GM12878 (cell line): ENCODE measurements at regions not wholly inside any gene's neighbourhood (a gene's known extent, or its start where the extent isn't known, plus 50 kb on each side); places are given as distances from the start of the nearest gene placed in this dataset.

ENCODE experiments used
- CEBPZ ChIP-seq: fragments of 150-350 bp; IDR thresholded peaks from 2 replicates; pipeline ENCODE4 v1.6.1; 2016; ENCODE audit warnings: low read depth, low read length
- FOS ChIP-seq: IDR thresholded peaks from 3 replicates; pipeline ENCODE4 v1.6.1; 2011; ENCODE audit warnings: borderline replicate concordance; ENCODE audit not compliant: insufficient read length; ENCODE audit errors: extremely low read depth
- GATAD2B ChIP-seq: fragments of 450-650 bp; conservative IDR thresholded peaks from 2 replicates; pipeline ENCODE4 v1.6.1; 2017; ENCODE audit warnings: low read depth, mild to moderate bottlenecking, moderate library complexity
- IKZF1 ChIP-seq: fragments of 450-650 bp; conservative IDR thresholded peaks from 2 replicates; pipeline ENCODE4 v1.6.1; 2017; ENCODE audit warnings: antibody characterized with exemption, mild to moderate bottlenecking
- KDM1A ChIP-seq: fragments of 200-600 bp; sonication (generic); IDR thresholded peaks from 2 replicates; pipeline ENCODE4 v1.6.1; 2016; ENCODE audit warnings: borderline replicate concordance
- TCF3 ChIP-seq: IDR thresholded peaks from 2 replicates; pipeline ENCODE4 v1.6.1; 2012; ENCODE audit warnings: low read depth, mild to moderate bottlenecking, low read length, borderline replicate concordance; ENCODE audit not compliant: insufficient read depth
- TF ChIP-seq, protein P1 (sequence below): fragments of 450-650 bp; IDR thresholded peaks from 2 replicates; pipeline ENCODE4 v1.6.1; 2014; ENCODE audit warnings: mild to moderate bottlenecking

- no peak for TF ChIP-seq CEBPZ
- TF ChIP-seq TCF3: no peak
- TF ChIP-seq IKZF1: no peak
- TF ChIP-seq, protein P1, sequence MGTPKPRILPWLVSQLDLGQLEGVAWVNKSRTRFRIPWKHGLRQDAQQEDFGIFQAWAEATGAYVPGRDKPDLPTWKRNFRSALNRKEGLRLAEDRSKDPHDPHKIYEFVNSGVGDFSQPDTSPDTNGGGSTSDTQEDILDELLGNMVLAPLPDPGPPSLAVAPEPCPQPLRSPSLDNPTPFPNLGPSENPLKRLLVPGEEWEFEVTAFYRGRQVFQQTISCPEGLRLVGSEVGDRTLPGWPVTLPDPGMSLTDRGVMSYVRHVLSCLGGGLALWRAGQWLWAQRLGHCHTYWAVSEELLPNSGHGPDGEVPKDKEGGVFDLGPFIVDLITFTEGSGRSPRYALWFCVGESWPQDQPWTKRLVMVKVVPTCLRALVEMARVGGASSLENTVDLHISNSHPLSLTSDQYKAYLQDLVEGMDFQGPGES: no peak
- no peak for TF ChIP-seq GATAD2B
- TF ChIP-seq KDM1A: no peak
- no peak for TF ChIP-seq FOS
Measured at GRCh38 chr12:94806617-94807016, 156.3 kb upstream of the TMCC3 start (continued).
